Thyroid gland (tissue), 4 donors: ENCODE measurements at regions not wholly inside any gene's neighbourhood (a gene's known extent, or its start where the extent isn't known, plus 50 kb on each side); places are given as distances from the start of the nearest gene placed in this dataset.
"Not testable (repeated sequence)": the region's sequence is repeated elsewhere in the genome, so short reads cannot be mapped to it uniquely, and the experiment has no call there.

Source experiments
- DNase-seq, 2 donors: peaks; one replicate each; pipeline ENCODE4 v3.0.0-alpha.2; 2019
- H3K27ac ChIP-seq, 3 donors: fragments of 200-600 bp; sonication (generic); 1 replicate in 2 of 3; 2 replicates in 1 of 3; pipeline ENCODE4 v1.5.1; 2016 to 2019; ENCODE audit warnings: mild to moderate bottlenecking in 1 of 3, moderate library complexity in 1 of 3
- H3K27me3 ChIP-seq: fragments of 200-600 bp; sonication (generic); one replicate; pipeline ENCODE4 v1.5.1; 2019
- H3K36me3 ChIP-seq, 2 donors: fragments of 200-600 bp; sonication (generic); one replicate each; pipeline ENCODE4 v1.5.1; 2016 to 2019
- H3K4me1 ChIP-seq, 2 donors: fragments of 200-600 bp; sonication (generic); one replicate each; pipeline ENCODE4 v1.5.1; 2017 to 2019
- H3K4me3 ChIP-seq, 3 donors: fragments of 200-600 bp; sonication (generic); replicated peaks in 1 of 3; 1 replicate in 2 of 3; 2 replicates in 1 of 3; pipeline ENCODE4 v1.5.1; 2016; ENCODE audit warnings: mild to moderate bottlenecking in 1 of 3
- H3K9me3 ChIP-seq: fragments of 200-600 bp; sonication (generic); one replicate; pipeline ENCODE4 v1.5.1; 2017
- CTCF ChIP-seq, 6 experiments: fragments of 200-600 bp in 3 of 6; fragments of 450-650 bp in 3 of 6; sonication (generic) in 3 of 6; IDR thresholded peaks; one replicate each; pipeline ENCODE4 v1.5.1; 2016 to 2019; ENCODE audit warnings: antibody characterized with exemption in 6 of 6, mild to moderate bottlenecking in 2 of 6, inconsistent platforms in 1 of 6, moderate library complexity in 1 of 6
- POLR2A ChIP-seq, 2 donors: fragments of 450-650 bp; IDR thresholded peaks; one replicate each; pipeline ENCODE4 v1.6.1; 2017; ENCODE audit warnings: antibody characterized with exemption in 2 of 2, mild to moderate bottlenecking in 2 of 2, moderate library complexity in 1 of 2
- WGBS, 2 donors: methylation state at CpG; one replicate each; pipeline ENCODE4 v1.1.5; 2017; 5-methylcytosine and 5-hydroxymethylcytosine counted together
- intact Hi-C: fragments of 100-400 bp; cut with DNase I; formaldehyde crosslinking; loops from one replicate; pipeline ENCODE4 v1.15.1; 2023

DNA sequence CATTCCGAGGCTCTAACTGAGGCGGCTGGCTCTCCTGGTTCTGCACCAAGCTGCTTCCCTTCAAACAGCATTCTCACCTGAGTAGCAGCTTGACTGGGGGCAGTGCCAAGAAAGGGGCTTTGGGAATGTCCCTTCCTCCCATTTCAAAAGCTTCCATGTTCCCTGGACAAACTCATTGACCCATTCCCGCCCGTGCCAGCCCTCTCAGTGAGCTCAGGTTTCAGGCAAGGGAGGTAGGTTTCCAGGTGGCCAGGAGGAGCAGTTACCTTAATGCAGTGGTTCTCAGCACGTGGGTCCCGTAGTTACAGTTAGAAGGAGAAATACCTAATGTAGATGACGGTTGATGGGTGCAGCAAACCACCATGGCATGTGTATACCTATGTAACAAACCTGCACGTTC is 135.2 kb downstream of the ELOVL4 start:
- H3K4me3 ChIP-seq = no peak overlapping the region
- WGBS, 2 donors = 83 to 87% methylated on average over 8 of the region's 8 CpGs
- no peak for DNase-seq
- H3K36me3 ChIP-seq = no peaks in the 10 kb centered on the region
- H3K27ac ChIP-seq = no peak overlapping the region
- H3K27me3 ChIP-seq = no peaks in the 10 kb centered on the region
- H3K4me1 ChIP-seq = peaks cover 6 to 9% of the 10 kb centered on the region in 2 donors
- TF ChIP-seq CTCF (IDR thresholded peaks at IDR 0.05) = no peak
- TF ChIP-seq POLR2A (IDR thresholded peaks at IDR 0.05) = no peak
- intact Hi-C loops = loop anchor here (5.0 kb wide), 1 partner anchor 35 kb away; no protein-coding TSS in a partner anchor
- no peaks in the 10 kb centered on the region for H3K9me3 ChIP-seq

GRCh38 chr6:79810871-79811270 is 136.5 kb downstream of the ELOVL4 start:
- TF ChIP-seq POLR2A (IDR thresholded peaks at IDR 0.05) = no peak
- TF ChIP-seq CTCF (IDR thresholded peaks at IDR 0.05) = no peak
- 20 to 25% methylated on average over 3 of the region's 3 CpGs for whole genome bisulfite sequencing, 2 donors
- H3K4me3 ChIP-seq = no peak overlapping the region
- H3K9me3 ChIP-seq = no peaks in the 10 kb centered on the region
- no peaks in the 10 kb centered on the region for H3K27me3 ChIP-seq
- H3K36me3 ChIP-seq = no peaks in the 10 kb centered on the region
- peaks cover 6 to 9% of the 10 kb centered on the region in 2 donors for H3K4me1 ChIP-seq
- no peak overlapping the region for H3K27ac ChIP-seq
- peak; percentile 7 to 8 for DNase-seq
- intact Hi-C loops = loop anchor here (5.0 kb wide), 1 partner anchor 34 kb away; no protein-coding TSS in a partner anchor

DNA sequence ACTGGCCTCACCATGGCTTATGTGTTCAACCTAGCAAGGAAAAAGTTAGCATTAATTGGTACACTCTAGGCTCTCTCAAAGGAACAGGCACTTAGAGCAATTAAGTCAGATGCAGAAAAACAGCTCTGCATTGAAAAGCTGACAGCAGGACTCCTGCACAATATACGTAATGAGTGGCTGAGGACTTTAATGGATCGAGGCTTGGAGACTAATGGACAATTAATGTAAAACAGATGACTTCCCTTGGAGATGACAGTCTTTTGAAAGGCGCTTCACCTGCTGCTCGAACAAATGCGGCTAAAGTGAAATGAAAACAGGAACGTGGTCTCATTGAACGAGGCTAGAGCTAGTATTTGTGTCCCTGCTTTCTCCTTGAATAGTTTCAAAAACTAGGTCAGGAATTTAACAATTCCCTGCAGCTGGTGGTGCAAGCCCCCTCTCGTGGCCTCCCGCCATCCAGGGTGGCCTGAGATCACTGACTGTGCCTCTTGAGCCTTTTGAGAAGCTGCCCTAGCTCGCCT is 137.1 kb downstream of the ELOVL4 start:
- no peaks in the 10 kb centered on the region for H3K27me3 ChIP-seq
- peak; percentile 80 to 84 for DNase-seq
- WGBS, 2 donors = 20 to 27% methylated on average over 10 of the region's 10 CpGs
- intact Hi-C loops = loop anchor here (5.0 kb wide), 1 partner anchor 33 kb away; no protein-coding TSS in a partner anchor
- H3K36me3 ChIP-seq = no peaks in the 10 kb centered on the region
- H3K4me3 ChIP-seq = no peak overlapping the region
- H3K9me3 ChIP-seq = no peaks in the 10 kb centered on the region
- no peak overlapping the region for H3K27ac ChIP-seq
- TF ChIP-seq POLR2A (IDR thresholded peaks at IDR 0.05) = no peak
- no peak for TF ChIP-seq CTCF (IDR thresholded peaks at IDR 0.05)
- H3K4me1 ChIP-seq = peaks cover 6 to 9% of the 10 kb centered on the region in 2 donors

DNA sequence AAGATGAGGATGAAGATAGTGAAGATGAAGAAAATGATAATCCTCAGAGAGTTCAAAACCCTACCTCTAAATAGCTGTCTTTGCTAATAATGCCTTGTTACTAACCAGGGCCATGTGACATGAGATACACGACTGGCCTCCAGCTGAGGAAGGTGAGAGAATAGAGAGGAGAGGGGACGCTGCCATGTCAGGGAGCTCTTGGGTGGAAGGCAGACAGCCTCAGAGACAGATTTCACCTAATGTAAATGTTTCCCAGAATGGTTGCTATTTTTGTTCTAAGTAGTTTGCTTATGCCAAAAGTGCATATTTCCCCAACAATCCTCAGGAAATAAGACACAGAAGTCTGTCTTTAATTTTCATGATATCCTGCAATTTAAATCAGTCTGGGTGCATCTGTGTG is 138.4 kb downstream of the ELOVL4 start:
- H3K4me3 ChIP-seq = no peak overlapping the region
- intact Hi-C loops = no loop called here
- no peaks in the 10 kb centered on the region for H3K36me3 ChIP-seq
- 70 to 76% methylated on average over 2 of the region's 2 CpGs for WGBS, 2 donors
- H3K9me3 ChIP-seq = no peaks in the 10 kb centered on the region
- H3K27ac ChIP-seq = no peak overlapping the region
- TF ChIP-seq CTCF (IDR thresholded peaks at IDR 0.05) (no peak), POLR2A (IDR thresholded peaks at IDR 0.05) (no peak)
- no peak for DNase-seq
- H3K27me3 ChIP-seq = no peaks in the 10 kb centered on the region
- peaks cover 6 to 9% of the 10 kb centered on the region in 2 donors for H3K4me1 ChIP-seq

GRCh38 chr6:79806661-79807060 is 140.7 kb downstream of the ELOVL4 start:
- H3K27me3 ChIP-seq, H3K36me3 ChIP-seq, H3K9me3 ChIP-seq, H3K27ac ChIP-seq, H3K4me3 ChIP-seq, H3K4me1 ChIP-seq, DNase-seq, intact Hi-C loops: not testable (repeated sequence)
- 86 to 97% methylated on average over 5 of the region's 5 CpGs for WGBS, 2 donors
